ENCODE measurements at regions not wholly inside any gene's neighbourhood (a gene's known extent, or its start where the extent isn't known, plus 50 kb on each side); places are given as distances from the start of the nearest gene placed in this dataset.

DNA sequence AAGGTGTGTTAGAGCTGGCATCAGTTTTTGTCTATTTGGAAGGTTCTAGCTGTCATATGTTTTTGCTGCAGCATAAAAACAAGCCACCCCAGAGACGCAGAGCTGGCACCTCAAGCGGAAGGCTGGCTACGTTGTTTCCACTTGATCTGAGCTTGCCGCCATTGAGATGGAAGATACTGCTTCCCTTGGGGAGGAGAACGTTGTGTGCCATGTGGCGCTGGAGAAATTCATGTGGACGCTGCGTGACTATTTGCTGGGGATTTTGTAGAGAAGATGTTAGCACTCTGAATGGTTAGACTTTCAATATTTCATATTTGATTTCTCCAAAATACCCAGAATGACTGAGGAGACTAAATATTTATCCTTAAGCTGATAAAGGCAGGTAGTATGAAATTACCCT, 216.2 kb upstream of the ST6GAL2 start:
- TF ChIP-seq, protein P1, sequence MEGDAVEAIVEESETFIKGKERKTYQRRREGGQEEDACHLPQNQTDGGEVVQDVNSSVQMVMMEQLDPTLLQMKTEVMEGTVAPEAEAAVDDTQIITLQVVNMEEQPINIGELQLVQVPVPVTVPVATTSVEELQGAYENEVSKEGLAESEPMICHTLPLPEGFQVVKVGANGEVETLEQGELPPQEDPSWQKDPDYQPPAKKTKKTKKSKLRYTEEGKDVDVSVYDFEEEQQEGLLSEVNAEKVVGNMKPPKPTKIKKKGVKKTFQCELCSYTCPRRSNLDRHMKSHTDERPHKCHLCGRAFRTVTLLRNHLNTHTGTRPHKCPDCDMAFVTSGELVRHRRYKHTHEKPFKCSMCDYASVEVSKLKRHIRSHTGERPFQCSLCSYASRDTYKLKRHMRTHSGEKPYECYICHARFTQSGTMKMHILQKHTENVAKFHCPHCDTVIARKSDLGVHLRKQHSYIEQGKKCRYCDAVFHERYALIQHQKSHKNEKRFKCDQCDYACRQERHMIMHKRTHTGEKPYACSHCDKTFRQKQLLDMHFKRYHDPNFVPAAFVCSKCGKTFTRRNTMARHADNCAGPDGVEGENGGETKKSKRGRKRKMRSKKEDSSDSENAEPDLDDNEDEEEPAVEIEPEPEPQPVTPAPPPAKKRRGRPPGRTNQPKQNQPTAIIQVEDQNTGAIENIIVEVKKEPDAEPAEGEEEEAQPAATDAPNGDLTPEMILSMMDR (IDR thresholded peaks at IDR 0.05): no peak
- TF ChIP-seq POLR2AphosphoS5 (IDR thresholded peaks at IDR 0.05) (no peak), POLR2A (IDR thresholded peaks at IDR 0.05) (no peak), EP300 (IDR thresholded peaks at IDR 0.05) (no peak)

Measured in upper lobe of left lung (tissue), 4 donors.